ENCODE measurements at regions not wholly inside any gene's neighbourhood (a gene's known extent, or its start where the extent isn't known, plus 50 kb on each side); places are given as distances from the start of the nearest gene placed in this dataset.

DNA sequence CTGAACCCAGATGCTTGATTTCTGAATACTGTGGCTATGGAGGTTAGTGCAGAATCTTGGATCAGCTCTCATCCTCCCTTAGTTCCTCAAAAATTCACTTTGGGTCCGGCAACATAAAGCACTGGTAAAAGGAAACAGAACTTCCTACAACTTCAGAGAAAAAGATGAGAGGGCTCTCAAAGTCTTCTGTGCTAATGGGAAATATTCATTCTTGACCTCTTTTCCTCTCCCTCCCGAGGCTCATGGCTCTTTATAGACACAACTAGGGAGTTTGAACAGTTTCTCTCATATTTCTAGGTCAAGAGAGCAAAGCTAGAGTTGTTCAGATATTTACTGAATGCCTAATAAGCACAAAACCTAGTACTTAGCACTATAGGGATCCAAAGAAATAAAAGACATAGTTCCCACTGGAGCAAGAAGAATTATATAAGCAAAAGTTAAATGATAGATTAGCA is 124.1 kb upstream of the TCF21 start:
- H3K9me3 Mint-ChIP-seq (ENCODE audit: low read depth): no peaks in the 10 kb centered on the region
- H3K27me3 Mint-ChIP-seq (ENCODE audit: low read depth): no peaks in the 10 kb centered on the region
- peaks cover 56% of the 10 kb centered on the region for H3K4me1 Mint-ChIP-seq (ENCODE audit: low read depth)
- no peak for DNase-seq (ENCODE audit: low spot score)
- H3K36me3 Mint-ChIP-seq (ENCODE audit: low read depth): no peaks in the 10 kb centered on the region
- H3K4me3 Mint-ChIP-seq (ENCODE audit: unreplicated experiment): no peak overlapping the region
- peak overlapping the region; percentile 74 for H3K27ac Mint-ChIP-seq (ENCODE audit: unreplicated experiment)
- TF ChIP-seq, protein P1, sequence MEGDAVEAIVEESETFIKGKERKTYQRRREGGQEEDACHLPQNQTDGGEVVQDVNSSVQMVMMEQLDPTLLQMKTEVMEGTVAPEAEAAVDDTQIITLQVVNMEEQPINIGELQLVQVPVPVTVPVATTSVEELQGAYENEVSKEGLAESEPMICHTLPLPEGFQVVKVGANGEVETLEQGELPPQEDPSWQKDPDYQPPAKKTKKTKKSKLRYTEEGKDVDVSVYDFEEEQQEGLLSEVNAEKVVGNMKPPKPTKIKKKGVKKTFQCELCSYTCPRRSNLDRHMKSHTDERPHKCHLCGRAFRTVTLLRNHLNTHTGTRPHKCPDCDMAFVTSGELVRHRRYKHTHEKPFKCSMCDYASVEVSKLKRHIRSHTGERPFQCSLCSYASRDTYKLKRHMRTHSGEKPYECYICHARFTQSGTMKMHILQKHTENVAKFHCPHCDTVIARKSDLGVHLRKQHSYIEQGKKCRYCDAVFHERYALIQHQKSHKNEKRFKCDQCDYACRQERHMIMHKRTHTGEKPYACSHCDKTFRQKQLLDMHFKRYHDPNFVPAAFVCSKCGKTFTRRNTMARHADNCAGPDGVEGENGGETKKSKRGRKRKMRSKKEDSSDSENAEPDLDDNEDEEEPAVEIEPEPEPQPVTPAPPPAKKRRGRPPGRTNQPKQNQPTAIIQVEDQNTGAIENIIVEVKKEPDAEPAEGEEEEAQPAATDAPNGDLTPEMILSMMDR (IDR thresholded peaks at IDR 0.05): no peak

DNA sequence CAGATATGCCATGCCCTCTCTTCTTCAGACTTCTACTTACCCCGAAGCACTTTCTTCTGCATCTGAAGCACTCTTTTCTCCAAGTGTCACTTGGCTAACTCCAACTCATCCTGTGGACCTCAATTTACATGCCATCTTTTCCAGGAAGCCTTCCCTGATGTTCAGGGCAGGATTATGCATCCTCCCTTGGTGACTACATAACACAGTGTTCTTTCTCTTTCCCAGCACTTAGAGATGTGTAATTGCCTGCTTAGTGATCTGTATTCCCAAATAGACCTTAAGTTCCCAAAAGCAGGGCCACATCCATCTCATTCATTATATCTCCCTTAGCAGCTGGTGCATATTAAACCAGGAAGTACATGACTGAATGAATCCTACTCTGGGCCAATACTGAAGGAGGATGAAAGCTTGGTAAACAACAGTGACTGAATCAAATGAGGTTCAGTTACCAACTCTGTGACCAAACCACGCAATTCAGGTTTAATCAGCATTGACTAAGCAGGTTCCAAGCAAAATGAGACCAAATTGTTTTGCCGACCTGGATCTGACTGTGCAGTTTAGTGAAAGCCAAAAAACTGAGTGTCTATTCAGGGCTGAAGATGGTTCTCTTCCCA is 121.4 kb upstream of the TCF21 start:
- no peak for DNase-seq (ENCODE audit: low spot score)
- Mint-ChIP-seq H3K4me1 (ENCODE audit: low read depth) (peaks cover 46% of the 10 kb centered on the region), H3K27me3 (ENCODE audit: low read depth) (no peaks in the 10 kb centered on the region), H3K9me3 (ENCODE audit: low read depth) (peaks cover 7% of the 10 kb centered on the region), H3K36me3 (ENCODE audit: low read depth) (peaks cover 4% of the 10 kb centered on the region), H3K27ac (ENCODE audit: unreplicated experiment) (no peak overlapping the region), H3K4me3 (ENCODE audit: unreplicated experiment) (no peak overlapping the region)
- TF ChIP-seq, protein P1 (IDR thresholded peaks at IDR 0.05): no peak

- Mint-ChIP-seq H3K27me3 (ENCODE audit: low read depth) (no peaks in the 10 kb centered on the region), H3K4me3 (ENCODE audit: unreplicated experiment) (no peak overlapping the region), H3K27ac (ENCODE audit: unreplicated experiment) (no peak overlapping the region), H3K9me3 (ENCODE audit: low read depth) (peaks cover 7% of the 10 kb centered on the region), H3K36me3 (ENCODE audit: low read depth) (peaks cover 4% of the 10 kb centered on the region), H3K4me1 (ENCODE audit: low read depth) (peaks cover 36% of the 10 kb centered on the region)
- TF ChIP-seq, protein P1 (IDR thresholded peaks at IDR 0.05): no peak
- no peak for DNase-seq (ENCODE audit: low spot score)
Observed at GRCh38 chr6:133768656-133769295, 120.1 kb upstream of the TCF21 start.

DNA sequence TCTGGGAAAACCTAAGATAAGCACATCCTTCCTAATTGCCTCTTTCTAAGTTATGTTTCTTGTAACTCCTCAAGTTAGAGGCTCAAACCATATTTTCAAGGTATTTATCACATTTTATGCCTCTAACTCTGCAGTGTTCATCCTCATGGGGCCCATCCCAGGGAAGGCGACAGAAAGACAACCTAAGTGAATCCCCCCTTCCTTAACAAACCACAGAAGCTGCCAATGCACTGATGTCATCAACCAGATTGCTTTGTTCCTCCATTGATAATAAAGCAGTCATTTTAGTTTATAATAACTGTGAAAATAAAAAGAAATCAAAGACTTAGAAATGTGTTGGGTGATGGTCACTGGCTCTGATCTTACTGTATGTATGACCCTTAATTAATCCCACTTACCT is 119.5 kb upstream of the TCF21 start:
- Mint-ChIP-seq H3K36me3 (ENCODE audit: low read depth) (peaks cover 6% of the 10 kb centered on the region), H3K4me3 (ENCODE audit: unreplicated experiment) (no peak overlapping the region), H3K9me3 (ENCODE audit: low read depth) (peaks cover 12% of the 10 kb centered on the region), H3K27ac (ENCODE audit: unreplicated experiment) (peak overlapping the region; percentile 42), H3K4me1 (ENCODE audit: low read depth) (peaks cover 33% of the 10 kb centered on the region), H3K27me3 (ENCODE audit: low read depth) (no peaks in the 10 kb centered on the region)
- TF ChIP-seq, protein P1 (IDR thresholded peaks at IDR 0.05): no peak
- no peak for DNase-seq (ENCODE audit: low spot score)

DNA sequence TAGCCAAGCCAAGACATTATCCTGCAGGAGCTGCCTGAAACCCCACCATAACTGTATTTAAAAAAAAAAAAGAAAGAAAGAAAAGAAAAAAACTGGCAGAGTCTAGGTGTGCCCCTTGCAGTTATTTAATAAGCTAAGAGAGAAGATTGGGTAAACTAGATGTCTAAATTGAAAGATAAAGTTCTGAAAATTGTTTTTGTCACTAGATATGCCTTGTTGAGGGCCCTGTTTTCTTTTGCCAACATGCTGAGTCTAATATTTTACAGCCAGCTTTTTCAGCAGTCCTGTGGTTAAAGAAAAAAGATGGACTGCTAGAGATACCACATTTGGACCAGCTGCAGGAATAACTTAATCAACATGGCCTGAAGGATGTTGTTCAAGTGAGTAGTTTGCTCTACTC is 116.3 kb upstream of the TCF21 start:
- Mint-ChIP-seq H3K27me3 (ENCODE audit: low read depth) (no peaks in the 10 kb centered on the region), H3K4me1 (ENCODE audit: low read depth) (peaks cover 27% of the 10 kb centered on the region), H3K9me3 (ENCODE audit: low read depth) (peaks cover 18% of the 10 kb centered on the region), H3K36me3 (ENCODE audit: low read depth) (peaks cover 6% of the 10 kb centered on the region), H3K27ac (ENCODE audit: unreplicated experiment) (no peak overlapping the region), H3K4me3 (ENCODE audit: unreplicated experiment) (no peak overlapping the region)
- DNase-seq (ENCODE audit: low spot score): no peak
- TF ChIP-seq, protein P1 (IDR thresholded peaks at IDR 0.05): no peak
